Caco-2 (cell line): ENCODE measurements at regions not wholly inside any gene's neighbourhood (a gene's known extent, or its start where the extent isn't known, plus 50 kb on each side); places are given as distances from the start of the nearest gene placed in this dataset.

Experiments used
- BruUV-seq: library from RNA; stranded (reverse); fragments of 400-500 nt; replicated peaks from 2 replicates; lab custom pipeline; 2021; lab: Mats Ljungman, UMichigan
- CTCF ChIA-PET: fragments of 300-600 bp; sonication (Branson Sonifier 250); formaldehyde crosslinking; loops from one replicate; lab custom pipeline; 2022; ENCODE audit warnings: antibody characterized with exemption; lab: Charles Lee
- POLR2A ChIA-PET: fragments of 300-600 bp; sonication (Branson Sonifier 250); formaldehyde crosslinking; loops from one replicate; lab custom pipeline; 2022; ENCODE audit warnings: antibody characterized with exemption; lab: Charles Lee
- DNase-seq, 2 experiments: peaks; one replicate each; pipeline versions ENCODE4 v3.0.0 to v3.0.0-alpha.2; 2020 to 2022
- H3K27me3 ChIP-seq: replicated peaks from 2 replicates; pipeline ENCODE4 v1.6.0; 2011; ENCODE audit warnings: low read length; ENCODE audit not compliant: control insufficient read depth, insufficient read depth
- H3K36me3 ChIP-seq: 2 replicates; pipeline ENCODE4 v1.5.1; 2011; ENCODE audit warnings: low read length; ENCODE audit not compliant: control insufficient read depth, insufficient read depth
- H3K4me1 ChIP-seq: fragments of 250-450 bp; sonication (Bioruptor Pico); 2 replicates; pipeline ENCODE4 v1.5.1; 2020; ENCODE audit warnings: mild to moderate bottlenecking
- H3K4me3 ChIP-seq: 2 replicates; pipeline ENCODE4 v1.5.1; 2011; ENCODE audit warnings: low read depth, mild to moderate bottlenecking, control low read depth, low read length
- H3K9me3 ChIP-seq: fragments of 250-450 bp; sonication (Bioruptor Pico); 2 replicates; pipeline ENCODE4 v1.5.1; 2020; ENCODE audit warnings: mild to moderate bottlenecking, moderate library complexity
- H3K27ac Mint-ChIP-seq: one replicate; pipeline ENCODE4 v1.8.0; 2022; ENCODE audit warnings: mixed read lengths; ENCODE audit not compliant: unreplicated experiment
- H3K27me3 Mint-ChIP-seq: one replicate; pipeline ENCODE4 v1.8.0; 2022; ENCODE audit warnings: mixed read lengths; ENCODE audit not compliant: insufficient read depth, unreplicated experiment
- H3K36me3 Mint-ChIP-seq: one replicate; pipeline ENCODE4 v1.8.0; 2022; ENCODE audit warnings: mild to moderate bottlenecking, mixed read lengths; ENCODE audit not compliant: insufficient read depth, unreplicated experiment
- H3K4me1 Mint-ChIP-seq: one replicate; pipeline ENCODE4 v1.8.0; 2022; ENCODE audit warnings: low read depth, mixed read lengths; ENCODE audit not compliant: unreplicated experiment
- H3K4me3 Mint-ChIP-seq: one replicate; pipeline ENCODE4 v1.8.0; 2022; ENCODE audit warnings: mild to moderate bottlenecking, moderate library complexity, mixed read lengths; ENCODE audit not compliant: unreplicated experiment
- H3K9me3 Mint-ChIP-seq: one replicate; pipeline ENCODE4 v1.8.0; 2022; ENCODE audit warnings: mixed read lengths; ENCODE audit not compliant: unreplicated experiment
- CTCF ChIP-seq, 2 experiments: fragments of 200-600 bp in 1 of 2; IDR thresholded peaks; 1 replicate in 1 of 2; 2 replicates in 1 of 2; pipeline versions ENCODE4 v1.5.1 to v1.8.0; 2011 to 2022; ENCODE audit warnings: antibody characterized with exemption in 1 of 2, control low read depth in 1 of 2, inconsistent platforms in 1 of 2, low read depth in 1 of 2, low read length in 1 of 2, mild to moderate bottlenecking in 1 of 2, moderate library complexity in 1 of 2; ENCODE audit not compliant: insufficient read depth in 1 of 2, severe bottlenecking in 1 of 2, unreplicated experiment in 1 of 2
- intact Hi-C: fragments of 100-400 bp; cut with micrococcal nuclease; formaldehyde crosslinking; loops from one replicate; pipeline ENCODE4 v1.10.0; 2022; ENCODE audit not compliant: unreplicated experiment

- CTCF ChIA-PET: no interaction called here
Measured at GRCh38 chr7:10439027-10439426, 534.6 kb upstream of the PHF14 start.

GRCh38 chr7:10455936-10456335 lies 517.7 kb upstream of the PHF14 start:
- TF ChIP-seq CTCF (IDR thresholded peaks at IDR 0.05; ENCODE audit: insufficient read depth in 1 of 2, low read depth in 1 of 2, low read length in 1 of 2, severe bottlenecking in 1 of 2, unreplicated experiment in 1 of 2): no peak
- Histone ChIP-seq H3K4me1 (no peaks in the 10 kb centered on the region), H3K27me3 (no peaks in the 10 kb centered on the region), H3K4me3 (no peak overlapping the region), H3K36me3 (no peaks in the 10 kb centered on the region), H3K9me3 (no peaks in the 10 kb centered on the region)
- no peak overlapping the region for H3K27ac Mint-ChIP-seq
- H3K9me3 Mint-ChIP-seq: peaks cover 10% of the 10 kb centered on the region
- ChIA-PET POLR2A (no interaction called here), CTCF (no interaction called here)
- no TSS peak for BruUV-seq
- no peak overlapping the region for H3K4me3 Mint-ChIP-seq
- H3K4me1 Mint-ChIP-seq: no peaks in the 10 kb centered on the region
- no peaks in the 10 kb centered on the region for H3K27me3 Mint-ChIP-seq
- no peak for DNase-seq
- intact Hi-C loops: loop anchor here (5.0 kb wide), 1 partner anchor 1526 kb away; no protein-coding TSS in a partner anchor
- H3K36me3 Mint-ChIP-seq: no peaks in the 10 kb centered on the region

More at GRCh38 chr7:10439027-10439426, 534.6 kb upstream of the PHF14 start:
- Mint-ChIP-seq H3K27ac (no peak overlapping the region), H3K4me3 (no peak overlapping the region), H3K4me1 (no peaks in the 10 kb centered on the region), H3K9me3 (peaks cover 23% of the 10 kb centered on the region), H3K36me3 (no peaks in the 10 kb centered on the region), H3K27me3 (peaks cover 4% of the 10 kb centered on the region)
- POLR2A ChIA-PET: no interaction called here
- TF ChIP-seq CTCF (IDR thresholded peaks at IDR 0.05; ENCODE audit: insufficient read depth in 1 of 2, low read depth in 1 of 2, low read length in 1 of 2, severe bottlenecking in 1 of 2, unreplicated experiment in 1 of 2): no peak
- no TSS peak for BruUV-seq
- Histone ChIP-seq H3K36me3 (no peaks in the 10 kb centered on the region), H3K9me3 (no peaks in the 10 kb centered on the region), H3K4me3 (no peak overlapping the region), H3K4me1 (no peaks in the 10 kb centered on the region), H3K27me3 (no peaks in the 10 kb centered on the region)
- DNase-seq: no peak
- intact Hi-C loops: no loop called here

GRCh38 chr7:10460474-10460873 lies 513.2 kb upstream of the PHF14 start:
- ChIA-PET POLR2A (no interaction called here), CTCF (no interaction called here)
- Mint-ChIP-seq H3K4me3 (no peak overlapping the region), H3K36me3 (no peaks in the 10 kb centered on the region), H3K27ac (no peak overlapping the region), H3K9me3 (peaks cover 10% of the 10 kb centered on the region), H3K27me3 (no peaks in the 10 kb centered on the region), H3K4me1 (no peaks in the 10 kb centered on the region)
- no TSS peak for BruUV-seq
- intact Hi-C loops: no loop called here
- H3K4me3 ChIP-seq: no peak overlapping the region
- no peak for TF ChIP-seq CTCF (IDR thresholded peaks at IDR 0.05; ENCODE audit: insufficient read depth in 1 of 2, low read depth in 1 of 2, low read length in 1 of 2, severe bottlenecking in 1 of 2, unreplicated experiment in 1 of 2)
- H3K9me3 ChIP-seq: no peaks in the 10 kb centered on the region
- H3K36me3 ChIP-seq: no peaks in the 10 kb centered on the region
- no peak for DNase-seq
- no peaks in the 10 kb centered on the region for H3K4me1 ChIP-seq
- no peaks in the 10 kb centered on the region for H3K27me3 ChIP-seq
